Peyer's patch (tissue), 4 donors: ENCODE measurements at regions not wholly inside any gene's neighbourhood (a gene's known extent, or its start where the extent isn't known, plus 50 kb on each side); places are given as distances from the start of the nearest gene placed in this dataset.

ENCODE experiments used
- CTCF ChIP-seq, 6 experiments: fragments of 450-650 bp in 4 of 6; fragments of 200-600 bp in 2 of 6; sonication (generic) in 1 of 6; IDR thresholded peaks; one replicate each; pipeline ENCODE4 v1.5.1; 2017 to 2019; ENCODE audit warnings: antibody characterized with exemption in 6 of 6, mild to moderate bottlenecking in 3 of 6, moderate library complexity in 1 of 6
- POLR2A ChIP-seq, 2 donors: fragments of 450-650 bp; IDR thresholded peaks; one replicate each; pipeline ENCODE4 v1.5.1; 2017; ENCODE audit warnings: antibody characterized with exemption in 2 of 2, mild to moderate bottlenecking in 2 of 2, moderate library complexity in 2 of 2

- no peak for TF ChIP-seq CTCF (IDR thresholded peaks at IDR 0.05)
- TF ChIP-seq POLR2A (IDR thresholded peaks at IDR 0.05): no peak
Measured at GRCh38 chr2:225765820-225766219, 366.3 kb downstream of the NYAP2 start.
